ENCODE measurements at regions not wholly inside any gene's neighbourhood (a gene's known extent, or its start where the extent isn't known, plus 50 kb on each side); places are given as distances from the start of the nearest gene placed in this dataset.

DNA sequence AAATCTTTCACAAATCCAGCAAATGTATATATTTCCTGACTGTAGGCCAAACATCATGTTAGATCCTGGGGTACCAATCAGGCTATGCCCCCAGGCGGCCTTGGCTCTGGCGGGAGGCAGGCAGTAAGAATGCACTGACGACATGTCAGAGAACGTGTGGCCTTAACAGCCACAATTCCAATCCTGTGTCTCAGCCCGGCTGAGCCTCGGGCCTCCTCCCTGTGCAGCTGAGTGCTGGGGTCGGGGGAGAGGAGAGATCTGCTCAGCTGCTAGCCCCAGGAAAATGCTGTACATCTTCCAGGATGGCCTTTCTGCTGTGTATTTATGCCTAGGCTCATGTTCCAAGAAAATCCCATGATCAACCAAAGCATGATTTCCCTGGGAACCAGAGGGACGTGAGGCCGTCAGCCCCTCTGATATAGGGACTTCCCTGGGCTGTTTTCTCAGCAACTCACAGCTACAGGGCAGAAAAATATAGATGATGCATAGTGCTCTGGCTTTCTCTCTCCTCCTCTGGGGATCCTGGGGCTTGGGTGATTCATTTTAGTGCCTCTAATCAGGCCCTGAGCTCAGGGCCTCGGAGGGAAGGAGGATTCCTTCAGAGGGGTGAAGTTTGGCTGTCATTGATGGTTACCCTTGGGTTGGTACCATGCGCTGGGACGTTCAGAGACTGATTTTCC, 604.0 kb downstream of the HS3ST4 start:
- no peak for DNase-seq

DNA sequence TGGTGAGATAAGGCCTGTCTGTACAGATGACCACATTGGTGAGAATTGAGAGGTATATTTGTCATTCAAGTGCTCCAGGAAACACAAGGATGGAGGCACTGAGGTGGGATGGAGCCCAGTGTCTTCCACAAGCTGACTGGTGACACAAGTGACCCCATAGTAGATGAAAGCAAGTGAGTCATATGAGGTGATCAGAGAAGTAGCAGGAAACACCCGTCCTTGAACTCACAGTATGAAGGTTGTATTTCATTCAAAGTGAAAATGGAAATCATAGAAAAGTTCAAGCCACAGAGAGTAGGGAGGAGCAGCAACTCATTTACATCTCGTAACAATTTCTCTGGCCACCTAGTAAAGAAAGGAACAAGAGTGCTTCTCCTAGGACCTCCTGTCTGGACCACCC, 609.8 kb downstream of the HS3ST4 start:
- DNase-seq: no peak

DNA sequence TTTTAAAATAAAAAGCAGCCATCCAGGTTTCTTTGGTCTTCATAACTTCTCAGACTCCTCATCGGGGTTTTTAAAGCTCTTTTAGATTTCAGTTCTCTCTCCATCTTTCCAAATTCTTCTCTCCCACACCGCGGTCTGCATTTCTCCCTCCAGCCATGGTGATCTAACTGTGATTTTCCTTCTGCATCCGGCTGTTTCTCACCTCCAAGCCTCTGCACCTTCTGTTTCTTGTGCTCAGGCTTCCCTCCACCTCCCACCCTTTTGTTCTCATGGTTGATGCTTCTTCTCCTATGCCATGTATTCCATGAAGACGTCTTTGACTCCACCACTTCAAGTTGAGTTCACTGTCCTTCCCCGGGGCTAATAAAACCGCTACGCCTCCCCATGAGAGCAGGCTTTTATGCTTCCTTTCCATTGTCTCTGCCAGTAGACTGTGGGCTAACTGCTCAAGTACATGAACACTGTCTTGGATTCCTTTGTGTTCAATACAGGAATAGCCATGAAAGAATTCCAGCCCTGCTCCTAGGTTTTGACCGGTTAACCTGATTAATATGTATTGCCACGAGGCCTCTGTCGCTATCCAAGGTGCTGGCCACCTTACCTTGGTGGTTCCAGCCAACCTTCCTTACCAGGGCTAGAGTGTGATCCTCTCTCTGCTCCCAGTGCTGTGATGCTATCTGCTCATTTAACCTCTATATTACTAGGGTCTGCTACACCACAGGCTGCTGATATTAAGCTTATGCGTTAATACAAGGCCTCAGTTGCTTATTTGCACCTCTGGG, 625.1 kb downstream of the HS3ST4 start:
- no peak for DNase-seq

- DNase-seq: no peak
Observed at GRCh38 chr16:26317885-26318284, 626.1 kb downstream of the HS3ST4 start.

- no peak for DNase-seq
Observed at GRCh38 chr16:26330654-26331053, 638.9 kb downstream of the HS3ST4 start.

DNA sequence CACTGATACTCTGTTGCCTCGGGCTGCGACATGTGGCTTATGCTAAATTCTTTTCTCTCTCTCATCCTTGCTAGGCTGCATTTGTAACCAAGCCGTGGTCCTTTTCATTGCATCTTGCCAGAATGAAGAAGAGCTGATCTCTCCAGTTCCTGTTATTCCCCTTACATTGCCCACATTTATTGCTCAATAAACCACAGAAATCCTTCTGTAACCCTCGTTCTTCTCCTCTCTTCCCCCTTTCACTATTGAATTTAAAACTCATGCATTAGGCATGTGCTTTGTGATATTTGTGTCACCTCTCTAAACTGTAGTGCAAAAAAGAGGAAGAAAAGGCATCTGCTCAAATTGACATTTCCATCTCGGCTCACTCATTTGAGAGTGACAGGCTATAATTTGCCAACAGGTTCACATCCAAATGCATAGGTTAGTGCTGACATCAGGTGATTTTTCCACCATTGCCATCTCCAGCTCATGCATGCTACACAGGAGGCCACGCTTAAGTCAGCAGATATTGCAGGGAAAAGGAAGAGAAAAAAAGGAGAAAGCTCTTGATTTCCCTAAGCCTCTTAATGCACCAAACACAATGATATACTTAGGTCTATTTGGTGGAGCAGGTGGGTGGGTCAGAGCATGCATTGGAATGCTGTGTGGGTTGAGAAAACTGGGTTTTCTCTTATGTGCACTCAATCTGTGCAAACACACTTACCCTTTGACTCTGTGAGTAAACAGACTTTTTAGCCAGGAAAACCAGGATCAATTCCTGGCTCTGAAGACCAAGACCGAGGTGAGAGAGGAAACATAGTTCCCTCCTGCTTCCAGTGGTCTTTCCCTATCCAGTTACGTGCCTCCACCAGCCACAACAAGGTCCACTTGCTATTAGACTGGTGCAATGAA, 642.7 kb downstream of the HS3ST4 start:
- no peak for DNase-seq

DNA sequence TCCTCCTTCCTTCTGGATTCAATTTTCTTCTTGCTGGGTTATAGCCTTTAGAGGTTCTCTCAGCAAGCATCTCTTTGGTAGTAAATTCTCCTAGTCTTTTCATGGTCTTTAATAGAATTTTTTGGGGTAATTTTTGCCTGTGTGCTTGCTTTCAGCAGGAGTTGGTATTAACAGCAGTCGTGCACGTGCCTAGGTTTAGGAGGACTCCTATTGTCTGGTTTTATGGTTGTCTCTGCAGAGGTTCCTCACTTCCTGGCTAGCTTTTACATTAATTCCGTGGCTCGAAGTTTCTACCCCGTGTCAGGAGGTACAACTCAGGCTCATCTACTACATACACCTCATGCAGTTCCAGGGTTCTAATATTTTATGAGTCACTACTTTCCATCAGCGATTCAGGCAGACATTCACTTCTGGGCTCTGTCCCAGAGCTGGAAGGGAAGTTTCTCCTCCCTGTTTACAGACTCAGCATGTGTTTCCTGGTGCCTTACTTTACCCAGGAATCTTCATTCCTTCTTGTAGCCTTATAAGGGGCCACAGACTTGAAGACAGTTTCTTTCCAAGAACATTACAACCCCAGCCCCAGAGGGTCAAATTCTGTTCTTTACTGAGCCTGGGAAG, 643.6 kb downstream of the HS3ST4 start:
- no peak for DNase-seq

- no peak for DNase-seq
Observed at GRCh38 chr16:26342621-26343020, 650.9 kb downstream of the HS3ST4 start.

GRCh38 chr16:26344240-26344776, 652.5 kb downstream of the HS3ST4 start:
- no peak for DNase-seq

- DNase-seq: no peak
Observed at GRCh38 chr16:26344976-26345375, 653.2 kb downstream of the HS3ST4 start.

DNA sequence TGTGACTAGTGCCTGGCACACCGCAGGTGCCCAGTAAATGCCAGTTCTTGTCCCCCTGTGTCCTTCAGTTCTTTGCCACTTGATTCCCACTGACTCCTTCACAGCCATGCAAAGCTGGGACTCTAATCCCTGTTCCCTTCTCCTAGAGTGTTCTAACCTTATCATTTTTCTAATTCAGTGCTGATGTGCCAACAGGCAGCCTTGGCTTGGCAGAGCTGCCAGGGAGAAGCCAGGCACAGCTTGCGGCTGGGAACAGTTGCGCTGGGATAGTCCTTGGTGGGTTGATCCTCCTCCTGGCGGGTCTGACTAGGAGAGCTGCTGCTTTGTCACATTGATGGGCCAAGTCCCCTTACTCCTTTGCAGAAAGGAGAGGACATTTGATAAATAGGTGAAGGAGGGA, 654.2 kb downstream of the HS3ST4 start:
- no peak for DNase-seq

DNA sequence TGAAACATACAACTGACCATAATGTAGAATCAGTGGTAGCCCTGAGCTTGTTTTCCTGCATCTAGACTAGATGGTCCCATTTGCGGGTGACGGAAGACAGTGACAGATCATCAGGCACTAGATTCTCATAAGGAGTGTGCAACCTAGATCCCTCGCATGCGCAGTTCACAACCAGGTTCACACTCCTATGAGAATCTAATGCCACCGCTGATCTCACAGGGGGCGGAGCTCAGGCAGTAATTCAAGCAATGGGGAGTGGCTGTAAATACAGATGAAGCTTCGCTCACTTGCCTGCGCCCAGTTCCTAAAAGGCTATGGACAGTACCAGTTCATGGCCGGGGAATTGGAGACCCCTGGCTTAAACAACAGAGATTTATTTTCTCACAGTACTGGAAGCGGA, 656.3 kb downstream of the HS3ST4 start:
- DNase-seq: no peak

DNA sequence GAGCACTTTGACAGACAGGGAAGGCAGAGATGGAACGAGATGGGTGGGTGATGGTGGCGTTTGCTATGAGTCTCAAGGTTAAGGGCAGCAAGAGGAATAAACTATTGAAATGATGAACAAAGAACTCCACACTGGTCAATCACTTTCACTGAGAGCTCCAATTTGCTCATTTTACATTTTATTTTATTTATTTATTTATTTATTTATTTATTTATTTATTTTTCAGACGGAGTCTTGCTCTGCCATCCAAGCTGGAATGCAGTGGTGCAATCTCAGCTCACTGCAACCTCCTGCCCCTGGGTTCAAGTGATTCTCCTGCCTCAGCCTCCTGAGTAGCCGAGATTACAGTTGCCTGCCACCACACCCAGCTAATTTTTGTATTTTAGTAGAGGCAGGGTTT, 669.1 kb downstream of the HS3ST4 start:
- no peak for DNase-seq

DNA sequence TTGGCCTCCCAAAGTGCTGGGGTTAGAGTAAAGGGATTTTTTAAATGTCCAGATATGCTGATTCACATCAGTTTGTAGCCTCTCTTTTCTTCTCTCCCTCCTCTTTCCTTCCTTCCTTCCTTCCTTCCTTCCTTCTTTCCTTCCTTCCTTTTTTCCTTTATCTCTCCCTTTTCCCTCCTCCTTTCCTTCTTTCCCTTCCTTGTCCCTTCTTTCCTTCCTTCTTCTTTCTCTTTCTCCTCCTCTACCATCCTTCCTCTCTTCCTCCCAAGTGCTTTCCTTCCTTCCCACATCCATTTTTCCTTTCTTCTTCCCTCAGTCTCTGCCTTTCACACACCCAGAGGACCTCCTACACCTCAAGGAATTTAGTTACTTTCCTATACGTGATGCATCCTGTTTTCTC, 671.8 kb downstream of the HS3ST4 start:
- DNase-seq: no peak

DNA sequence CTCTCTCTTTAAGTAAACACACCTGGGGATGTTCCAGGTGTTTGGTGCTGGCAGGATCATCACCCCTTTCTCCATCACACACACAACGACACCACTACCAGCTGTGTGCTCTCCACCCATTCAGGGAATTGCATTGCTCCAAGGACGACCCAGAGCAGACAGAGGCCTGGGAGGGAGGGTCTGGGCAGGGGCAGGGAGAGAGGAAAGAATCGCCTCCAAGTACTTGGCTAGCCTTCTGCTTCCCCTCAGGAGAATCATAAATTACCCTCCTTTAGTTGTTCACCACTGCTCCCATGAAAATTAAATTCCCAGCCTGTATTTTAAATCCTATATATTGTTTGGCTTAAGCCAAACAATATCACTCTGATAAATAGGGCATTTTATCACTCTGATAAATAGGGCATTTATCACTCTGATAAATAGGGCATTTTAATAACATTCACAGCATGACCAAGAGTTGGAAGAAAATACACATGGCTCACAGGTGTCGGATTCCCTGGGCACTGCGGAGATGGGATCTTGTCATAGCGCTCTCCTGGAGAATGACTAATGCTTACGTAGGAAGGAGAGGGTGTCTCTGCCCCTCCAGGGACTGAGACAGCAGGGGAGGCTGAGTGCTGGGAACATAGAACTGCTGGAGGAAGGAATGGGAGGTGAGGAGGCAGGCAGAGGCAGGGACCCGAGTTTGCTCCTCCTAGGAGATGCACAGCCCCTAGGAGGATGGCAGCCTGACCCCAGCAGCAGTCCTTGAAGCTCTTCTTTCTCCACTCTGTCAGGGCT, 673.6 kb downstream of the HS3ST4 start:
- no peak for DNase-seq

DNA sequence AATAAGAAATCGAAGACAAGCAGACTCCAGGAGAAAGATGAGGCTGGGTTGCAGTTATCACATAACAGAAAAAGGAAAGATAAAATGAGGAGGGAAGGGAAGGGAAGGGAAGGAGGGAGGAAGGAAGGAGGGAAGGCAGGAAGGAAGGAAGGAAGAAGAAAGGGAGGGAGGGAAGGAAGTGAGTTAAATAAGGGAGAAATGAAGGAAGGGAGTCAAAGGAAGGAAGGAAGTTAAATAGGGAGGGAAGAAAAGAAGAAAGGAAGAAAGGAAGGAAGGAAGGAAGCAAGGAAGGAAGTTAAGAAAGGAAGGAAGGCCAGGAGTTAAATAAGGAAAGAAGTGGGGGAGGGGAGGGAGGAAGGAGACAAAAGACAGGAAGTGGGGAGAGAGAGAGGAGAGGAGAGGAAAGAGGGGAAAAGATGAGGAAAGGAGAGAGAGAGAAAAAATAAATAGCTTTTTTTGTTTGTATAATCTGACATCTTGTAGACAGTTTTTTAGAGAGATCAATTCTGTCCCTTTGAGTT, 679.6 kb downstream of the HS3ST4 start:
- no peak for DNase-seq

DNA sequence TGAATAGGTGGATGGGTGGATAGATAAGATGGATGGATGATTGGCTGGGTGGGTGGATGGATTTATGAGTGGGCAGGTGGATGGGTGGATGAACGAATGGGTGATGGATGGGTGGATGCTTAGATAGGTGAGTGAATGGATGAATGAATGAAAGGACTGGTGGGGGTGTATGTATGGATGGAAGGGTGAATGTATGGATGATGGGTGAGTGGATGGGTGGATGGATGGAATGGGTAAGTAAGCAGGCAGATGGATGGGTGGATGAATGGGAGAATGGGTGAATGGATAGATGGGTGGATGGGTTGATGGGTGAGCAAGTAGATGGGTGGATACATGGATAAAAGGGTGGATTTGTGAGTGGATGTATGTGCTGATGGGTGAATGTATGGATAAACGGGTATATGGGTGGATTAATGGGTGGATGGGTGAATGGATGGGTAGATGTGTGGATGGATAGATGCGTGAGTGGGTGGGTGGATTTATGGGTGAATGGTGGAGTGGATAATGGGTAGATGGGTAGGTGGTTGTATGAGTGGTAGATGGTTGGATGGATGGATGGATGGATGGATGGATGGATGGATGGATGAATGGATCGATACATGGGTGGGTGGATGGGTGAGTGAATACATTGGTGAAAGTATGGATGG, 682.6 kb downstream of the HS3ST4 start:
- no peak for DNase-seq

GRCh38 chr16:26382586-26382985, 684.1 kb upstream of the C16orf82 start:
- DNase-seq: no peak

DNA sequence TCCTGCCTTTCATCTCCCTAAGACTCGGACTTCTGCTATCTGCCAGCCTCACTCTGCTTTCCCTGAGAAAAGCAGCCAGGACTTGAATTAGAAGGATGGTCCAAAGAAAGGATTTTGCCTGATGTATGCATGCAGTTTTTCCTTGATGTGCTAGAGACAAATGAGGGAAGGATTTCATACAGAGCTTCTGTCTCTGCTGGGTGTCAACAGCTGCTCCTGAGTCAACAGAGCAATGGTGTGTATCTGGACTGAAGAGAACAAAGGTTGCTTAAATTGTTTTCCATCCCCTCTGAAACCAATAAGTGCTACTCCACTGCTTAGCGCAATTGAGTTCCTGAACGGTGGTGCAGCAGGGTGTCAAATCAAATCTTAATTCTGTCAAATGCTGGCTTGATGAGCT, 680.6 kb upstream of the C16orf82 start:
- DNase-seq: no peak

- no peak for DNase-seq
Observed at GRCh38 chr16:26391833-26392232, 674.9 kb upstream of the C16orf82 start.

GRCh38 chr16:26394409-26394808, 672.3 kb upstream of the C16orf82 start:
- no peak for DNase-seq

Measured in CD4-positive, alpha-beta T cell treated with Interleukin-17A for 1 hour (primary cell).